ENCODE measurements at regions not wholly inside any gene's neighbourhood (a gene's known extent, or its start where the extent isn't known, plus 50 kb on each side); places are given as distances from the start of the nearest gene placed in this dataset.
"Not testable (repeated sequence)": the region's sequence is repeated elsewhere in the genome, so short reads cannot be mapped to it uniquely, and the experiment has no call there.

GRCh38 chr21:17293016-17293562, 219.8 kb upstream of the CXADR start:
- DNase-seq; H3K27me3 ChIP-seq (replicated peaks in 2 of 5; ENCODE audit: control insufficient read depth in 4 of 5, insufficient read depth in 5 of 5, low read length in 4 of 5); H3K27ac ChIP-seq (ENCODE audit: insufficient read depth in 1 of 2, low read depth in 1 of 2, low read length in 2 of 2, poor library complexity in 1 of 2, severe bottlenecking in 2 of 2); H3K4me1 ChIP-seq (ENCODE audit: control extremely low read depth in 1 of 4, control insufficient read depth in 4 of 4, insufficient read depth in 4 of 4, low read length in 3 of 4); H3K36me3 ChIP-seq (ENCODE audit: control insufficient read depth in 4 of 4, insufficient read depth in 4 of 4, low read length in 3 of 4); H3K4me3 ChIP-seq (ENCODE audit: control insufficient read depth in 1 of 7, extremely low read depth in 1 of 7, insufficient read depth in 4 of 7, low read depth in 2 of 7, low read length in 6 of 7); CTCF ChIA-PET; POLR2A ChIA-PET: not testable (repeated sequence)
- 100% methylated on average over 3 of the region's 11 CpGs for WGBS (ENCODE audit: insufficient coverage)
- H3K9me3 ChIP-seq (ENCODE audit: control extremely low read depth in 1 of 5, control insufficient read depth in 4 of 5, insufficient read depth in 2 of 5, low read depth in 1 of 5, low read length in 4 of 5): peaks cover 0 to 17% (median 4%) of the 10 kb centered on the region in 5 experiments

DNA sequence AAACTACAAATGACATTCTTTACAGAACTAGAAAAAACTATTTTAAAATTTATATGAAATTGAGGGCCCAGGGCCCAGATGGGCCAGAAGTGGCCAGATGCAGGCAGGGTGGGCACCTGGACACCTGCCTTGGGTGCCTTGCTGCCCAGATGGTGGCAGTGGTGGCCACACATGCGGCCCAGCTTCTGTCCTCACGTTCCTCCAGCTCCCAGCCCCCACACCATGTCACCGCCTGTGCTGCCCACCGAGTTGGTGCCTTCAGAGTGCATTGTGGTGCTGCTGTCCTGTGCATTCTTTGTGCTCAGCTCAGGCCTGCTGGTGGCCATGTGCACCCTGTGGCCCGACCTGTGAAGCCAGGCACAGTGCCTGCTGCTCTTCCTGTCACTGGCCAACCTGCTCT, 216.8 kb upstream of the CXADR start:
- no peak overlapping the region for H3K4me3 ChIP-seq (ENCODE audit: control insufficient read depth in 1 of 7, extremely low read depth in 1 of 7, insufficient read depth in 4 of 7, low read depth in 2 of 7, low read length in 6 of 7)
- POLR2A ChIA-PET: no interaction called here
- no peaks in the 10 kb centered on the region for H3K27me3 ChIP-seq (replicated peaks in 2 of 5; ENCODE audit: control insufficient read depth in 4 of 5, insufficient read depth in 5 of 5, low read length in 4 of 5)
- no peaks in the 10 kb centered on the region for H3K36me3 ChIP-seq (ENCODE audit: control insufficient read depth in 4 of 4, insufficient read depth in 4 of 4, low read length in 3 of 4)
- H3K9me3 ChIP-seq (ENCODE audit: control extremely low read depth in 1 of 5, control insufficient read depth in 4 of 5, insufficient read depth in 2 of 5, low read depth in 1 of 5, low read length in 4 of 5): peaks cover 0 to 17% (median 4%) of the 10 kb centered on the region in 5 experiments
- no peaks in the 10 kb centered on the region for H3K4me1 ChIP-seq (ENCODE audit: control extremely low read depth in 1 of 4, control insufficient read depth in 4 of 4, insufficient read depth in 4 of 4, low read length in 3 of 4)
- 82% methylated on average over 5 of the region's 5 CpGs for WGBS (ENCODE audit: insufficient coverage)
- no peak overlapping the region for H3K27ac ChIP-seq (ENCODE audit: insufficient read depth in 1 of 2, low read depth in 1 of 2, low read length in 2 of 2, poor library complexity in 1 of 2, severe bottlenecking in 2 of 2)
- no peak for DNase-seq
- CTCF ChIA-PET: no interaction called here

DNA sequence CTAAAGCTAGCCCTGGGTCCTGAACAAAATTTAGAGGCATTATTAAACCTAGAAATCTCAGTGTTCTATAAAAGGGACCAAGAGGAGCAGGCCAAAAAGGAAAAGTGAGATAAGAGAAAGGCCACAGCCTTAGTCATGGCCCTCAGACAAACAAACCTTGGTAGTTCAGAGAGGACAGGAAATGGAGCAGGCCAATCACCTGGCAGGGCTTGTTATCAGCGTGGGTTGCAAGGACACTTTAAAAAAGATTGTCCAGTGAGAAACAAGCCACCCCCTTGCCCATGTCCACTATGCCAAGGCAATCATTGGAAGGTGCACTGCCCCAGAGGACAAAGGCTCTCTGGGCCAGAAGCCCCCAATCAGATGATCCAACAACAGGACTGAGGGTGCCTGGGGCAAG, 213.3 kb upstream of the CXADR start:
- H3K4me1 ChIP-seq (ENCODE audit: control extremely low read depth in 1 of 4, control insufficient read depth in 4 of 4, insufficient read depth in 4 of 4, low read length in 3 of 4); H3K4me3 ChIP-seq (ENCODE audit: control insufficient read depth in 1 of 7, extremely low read depth in 1 of 7, insufficient read depth in 4 of 7, low read depth in 2 of 7, low read length in 6 of 7); DNase-seq; H3K36me3 ChIP-seq (ENCODE audit: control insufficient read depth in 4 of 4, insufficient read depth in 4 of 4, low read length in 3 of 4); CTCF ChIA-PET; H3K27ac ChIP-seq (ENCODE audit: insufficient read depth in 1 of 2, low read depth in 1 of 2, low read length in 2 of 2, poor library complexity in 1 of 2, severe bottlenecking in 2 of 2); H3K27me3 ChIP-seq (replicated peaks in 2 of 5; ENCODE audit: control insufficient read depth in 4 of 5, insufficient read depth in 5 of 5, low read length in 4 of 5); POLR2A ChIA-PET: not testable (repeated sequence)
- H3K9me3 ChIP-seq (ENCODE audit: control extremely low read depth in 1 of 5, control insufficient read depth in 4 of 5, insufficient read depth in 2 of 5, low read depth in 1 of 5, low read length in 4 of 5): peaks cover 0 to 17% (median 4%) of the 10 kb centered on the region in 5 experiments
- 75% methylated on average over 1 of the region's 1 CpG for WGBS (ENCODE audit: insufficient coverage)

DNA sequence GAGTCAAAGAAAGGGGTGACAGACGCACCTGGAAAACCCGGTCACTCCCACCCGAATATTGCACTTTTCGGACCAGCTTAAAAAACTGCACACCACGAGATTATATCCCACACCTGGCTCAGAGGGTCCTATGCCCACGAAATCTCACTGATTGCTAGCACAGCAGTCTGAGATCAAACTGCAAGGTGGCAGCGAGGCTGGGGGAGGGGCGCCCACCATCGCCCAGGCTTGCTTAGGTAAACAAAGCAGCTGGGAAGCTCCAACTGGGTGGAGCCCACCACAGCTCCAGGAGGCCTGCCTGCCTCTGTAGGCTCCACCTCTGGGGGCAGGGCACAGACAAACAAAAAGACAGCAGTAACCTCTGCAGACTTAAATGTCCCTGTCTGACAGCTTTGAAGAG, 185.1 kb upstream of the CXADR start:
- H3K27ac ChIP-seq (ENCODE audit: insufficient read depth in 1 of 2, low read depth in 1 of 2, low read length in 2 of 2, poor library complexity in 1 of 2, severe bottlenecking in 2 of 2); H3K9me3 ChIP-seq (ENCODE audit: control extremely low read depth in 1 of 5, control insufficient read depth in 4 of 5, insufficient read depth in 2 of 5, low read depth in 1 of 5, low read length in 4 of 5); POLR2A ChIA-PET; CTCF ChIA-PET; H3K27me3 ChIP-seq (replicated peaks in 2 of 5; ENCODE audit: control insufficient read depth in 4 of 5, insufficient read depth in 5 of 5, low read length in 4 of 5); H3K36me3 ChIP-seq (ENCODE audit: control insufficient read depth in 4 of 4, insufficient read depth in 4 of 4, low read length in 3 of 4); H3K4me1 ChIP-seq (ENCODE audit: control extremely low read depth in 1 of 4, control insufficient read depth in 4 of 4, insufficient read depth in 4 of 4, low read length in 3 of 4); DNase-seq; H3K4me3 ChIP-seq (ENCODE audit: control insufficient read depth in 1 of 7, extremely low read depth in 1 of 7, insufficient read depth in 4 of 7, low read depth in 2 of 7, low read length in 6 of 7): not testable (repeated sequence)
- WGBS (ENCODE audit: insufficient coverage): 90% methylated on average over 4 of the region's 9 CpGs

- Histone ChIP-seq H3K9me3 (ENCODE audit: control extremely low read depth in 1 of 5, control insufficient read depth in 4 of 5, insufficient read depth in 2 of 5, low read depth in 1 of 5, low read length in 4 of 5) (no peaks in the 10 kb centered on the region), H3K27me3 (replicated peaks in 2 of 5; ENCODE audit: control insufficient read depth in 4 of 5, insufficient read depth in 5 of 5, low read length in 4 of 5) (no peaks in the 10 kb centered on the region), H3K4me3 (ENCODE audit: control insufficient read depth in 1 of 7, extremely low read depth in 1 of 7, insufficient read depth in 4 of 7, low read depth in 2 of 7, low read length in 6 of 7) (no peak overlapping the region), H3K36me3 (ENCODE audit: control insufficient read depth in 4 of 4, insufficient read depth in 4 of 4, low read length in 3 of 4) (no peaks in the 10 kb centered on the region), H3K4me1 (ENCODE audit: control extremely low read depth in 1 of 4, control insufficient read depth in 4 of 4, insufficient read depth in 4 of 4, low read length in 3 of 4) (no peaks in the 10 kb centered on the region), H3K27ac (ENCODE audit: insufficient read depth in 1 of 2, low read depth in 1 of 2, low read length in 2 of 2, poor library complexity in 1 of 2, severe bottlenecking in 2 of 2) (no peak overlapping the region)
- no peak for DNase-seq
- CTCF ChIA-PET: no interaction called here
- POLR2A ChIA-PET: no interaction called here
- WGBS (ENCODE audit: insufficient coverage): 80% methylated on average over 2 of the region's 3 CpGs
Measured at GRCh38 chr21:17334484-17334883, 178.4 kb upstream of the CXADR start.

- Histone ChIP-seq H3K4me1 (ENCODE audit: control extremely low read depth in 1 of 4, control insufficient read depth in 4 of 4, insufficient read depth in 4 of 4, low read length in 3 of 4) (no peaks in the 10 kb centered on the region), H3K27ac (ENCODE audit: insufficient read depth in 1 of 2, low read depth in 1 of 2, low read length in 2 of 2, poor library complexity in 1 of 2, severe bottlenecking in 2 of 2) (no peak overlapping the region), H3K36me3 (ENCODE audit: control insufficient read depth in 4 of 4, insufficient read depth in 4 of 4, low read length in 3 of 4) (no peaks in the 10 kb centered on the region), H3K9me3 (ENCODE audit: control extremely low read depth in 1 of 5, control insufficient read depth in 4 of 5, insufficient read depth in 2 of 5, low read depth in 1 of 5, low read length in 4 of 5) (peaks cover 0 to 1% (median 0%) of the 10 kb centered on the region in 5 experiments), H3K4me3 (ENCODE audit: control insufficient read depth in 1 of 7, extremely low read depth in 1 of 7, insufficient read depth in 4 of 7, low read depth in 2 of 7, low read length in 6 of 7) (no peak overlapping the region), H3K27me3 (replicated peaks in 2 of 5; ENCODE audit: control insufficient read depth in 4 of 5, insufficient read depth in 5 of 5, low read length in 4 of 5) (no peaks in the 10 kb centered on the region)
- ChIA-PET CTCF (no interaction called here), POLR2A (no interaction called here)
- WGBS (ENCODE audit: insufficient coverage): 75% methylated on average over 1 of the region's 3 CpGs
- no peak for DNase-seq
Measured at GRCh38 chr21:17340081-17340480, 172.8 kb upstream of the CXADR start.

DNA sequence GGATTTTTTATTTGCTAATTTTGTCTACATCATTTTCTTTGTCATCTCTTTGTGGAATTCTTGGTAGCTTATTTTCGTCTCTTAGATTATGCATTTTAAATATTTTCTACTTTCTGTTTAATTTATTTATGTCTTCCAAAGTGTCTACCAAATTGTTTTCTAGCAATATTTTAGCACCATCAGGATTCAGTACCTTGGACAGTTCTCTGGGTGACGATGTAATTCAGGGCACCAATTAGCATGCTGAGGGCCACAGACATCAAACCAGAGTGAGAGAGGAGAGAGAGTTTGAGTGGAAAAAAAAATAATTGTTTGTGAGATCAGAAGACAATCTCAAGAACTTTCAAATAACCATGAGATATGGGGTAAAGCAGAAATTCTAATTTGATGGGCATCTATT, 169.8 kb upstream of the CXADR start:
- no peak overlapping the region for H3K27ac ChIP-seq (ENCODE audit: insufficient read depth in 1 of 2, low read depth in 1 of 2, low read length in 2 of 2, poor library complexity in 1 of 2, severe bottlenecking in 2 of 2)
- POLR2A ChIA-PET: no interaction called here
- WGBS (ENCODE audit: insufficient coverage): 0% methylated on average over 1 of the region's 2 CpGs
- no peaks in the 10 kb centered on the region for H3K27me3 ChIP-seq (replicated peaks in 2 of 5; ENCODE audit: control insufficient read depth in 4 of 5, insufficient read depth in 5 of 5, low read length in 4 of 5)
- peaks cover 0 to 1% (median 0%) of the 10 kb centered on the region in 5 experiments for H3K9me3 ChIP-seq (ENCODE audit: control extremely low read depth in 1 of 5, control insufficient read depth in 4 of 5, insufficient read depth in 2 of 5, low read depth in 1 of 5, low read length in 4 of 5)
- peak; percentile 5 to 24 (median 22) for DNase-seq
- no peaks in the 10 kb centered on the region for H3K36me3 ChIP-seq (ENCODE audit: control insufficient read depth in 4 of 4, insufficient read depth in 4 of 4, low read length in 3 of 4)
- H3K4me1 ChIP-seq (ENCODE audit: control extremely low read depth in 1 of 4, control insufficient read depth in 4 of 4, insufficient read depth in 4 of 4, low read length in 3 of 4): no peaks in the 10 kb centered on the region
- CTCF ChIA-PET: no interaction called here
- no peak overlapping the region for H3K4me3 ChIP-seq (ENCODE audit: control insufficient read depth in 1 of 7, extremely low read depth in 1 of 7, insufficient read depth in 4 of 7, low read depth in 2 of 7, low read length in 6 of 7)
